ENCODE measurements at regions not wholly inside any gene's neighbourhood (a gene's known extent, or its start where the extent isn't known, plus 50 kb on each side); places are given as distances from the start of the nearest gene placed in this dataset.

DNA sequence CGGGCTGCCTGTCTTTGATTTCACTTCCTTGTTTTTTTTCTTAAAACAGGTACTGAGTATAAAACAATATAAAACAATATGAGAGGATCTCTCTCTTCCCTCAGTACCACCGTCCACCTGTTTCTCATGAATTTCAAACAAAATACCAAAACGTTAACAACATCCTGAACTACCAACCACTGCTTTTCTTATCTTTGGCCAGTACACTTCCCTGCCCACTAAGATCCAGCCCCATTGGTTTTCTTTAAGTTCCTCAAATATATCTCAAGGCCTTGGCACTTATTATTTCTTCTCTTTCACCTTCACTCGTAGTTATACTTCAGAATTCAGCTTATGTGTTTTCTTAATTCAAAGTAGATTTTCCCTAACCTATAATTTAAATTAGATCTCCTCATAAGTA is 370.2 kb upstream of the GRIA3 start:
- H3K4me1 ChIP-seq (ENCODE audit: low read length): no peaks in the 10 kb centered on the region
- H3F3A ChIP-seq (ENCODE audit: insufficient read depth, low read length): no peaks in the 10 kb centered on the region
- no peak overlapping the region for H3K27ac ChIP-seq (ENCODE audit: low read length)
- no peaks in the 10 kb centered on the region for H3K27me3 ChIP-seq (replicated peaks; ENCODE audit: insufficient read depth, low read length)
- H3K36me3 ChIP-seq (replicated peaks; ENCODE audit: insufficient read depth, low read length): no peaks in the 10 kb centered on the region
- no peak for DNase-seq
- no peaks in the 10 kb centered on the region for H3K9me2 ChIP-seq (replicated peaks; ENCODE audit: insufficient read depth, low read length)
- H4K20me1 ChIP-seq (ENCODE audit: insufficient read depth, low read length): no peaks in the 10 kb centered on the region
- no peaks in the 10 kb centered on the region for H3K9me3 ChIP-seq (replicated peaks; ENCODE audit: insufficient read depth, low read length)
- no peaks in the 10 kb centered on the region for H3K79me2 ChIP-seq (ENCODE audit: low read length)
- TF ChIP-seq EZH2phosphoT487 (IDR thresholded peaks at IDR 0.05; ENCODE audit: low read length): no peak
- TF ChIP-seq EZH2 (optimal IDR thresholded peaks at IDR 0.05; ENCODE audit: low read depth, low read length): no peak
- TF ChIP-seq, protein P1, sequence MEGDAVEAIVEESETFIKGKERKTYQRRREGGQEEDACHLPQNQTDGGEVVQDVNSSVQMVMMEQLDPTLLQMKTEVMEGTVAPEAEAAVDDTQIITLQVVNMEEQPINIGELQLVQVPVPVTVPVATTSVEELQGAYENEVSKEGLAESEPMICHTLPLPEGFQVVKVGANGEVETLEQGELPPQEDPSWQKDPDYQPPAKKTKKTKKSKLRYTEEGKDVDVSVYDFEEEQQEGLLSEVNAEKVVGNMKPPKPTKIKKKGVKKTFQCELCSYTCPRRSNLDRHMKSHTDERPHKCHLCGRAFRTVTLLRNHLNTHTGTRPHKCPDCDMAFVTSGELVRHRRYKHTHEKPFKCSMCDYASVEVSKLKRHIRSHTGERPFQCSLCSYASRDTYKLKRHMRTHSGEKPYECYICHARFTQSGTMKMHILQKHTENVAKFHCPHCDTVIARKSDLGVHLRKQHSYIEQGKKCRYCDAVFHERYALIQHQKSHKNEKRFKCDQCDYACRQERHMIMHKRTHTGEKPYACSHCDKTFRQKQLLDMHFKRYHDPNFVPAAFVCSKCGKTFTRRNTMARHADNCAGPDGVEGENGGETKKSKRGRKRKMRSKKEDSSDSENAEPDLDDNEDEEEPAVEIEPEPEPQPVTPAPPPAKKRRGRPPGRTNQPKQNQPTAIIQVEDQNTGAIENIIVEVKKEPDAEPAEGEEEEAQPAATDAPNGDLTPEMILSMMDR (IDR thresholded peaks at IDR 0.05; ENCODE audit: low read length): no peak
- H3K4me2 ChIP-seq (ENCODE audit: low read depth, low read length): no peak overlapping the region
- H3K4me3 ChIP-seq (ENCODE audit: low read length): no peak overlapping the region
- H3K9ac ChIP-seq (ENCODE audit: low read length): no peak overlapping the region
- H2AFZ ChIP-seq (ENCODE audit: low read length): no peak overlapping the region

GRCh38 chrX:122816288-122816687 is 367.8 kb upstream of the GRIA3 start:
- no peak for TF ChIP-seq EZH2 (optimal IDR thresholded peaks at IDR 0.05; ENCODE audit: low read depth, low read length)
- TF ChIP-seq, protein P1 (IDR thresholded peaks at IDR 0.05; ENCODE audit: low read length): no peak
- TF ChIP-seq EZH2phosphoT487 (IDR thresholded peaks at IDR 0.05; ENCODE audit: low read length): no peak
- Histone ChIP-seq H3K4me1 (ENCODE audit: low read length) (no peaks in the 10 kb centered on the region), H3K36me3 (replicated peaks; ENCODE audit: insufficient read depth, low read length) (no peaks in the 10 kb centered on the region), H3K9me2 (replicated peaks; ENCODE audit: insufficient read depth, low read length) (no peaks in the 10 kb centered on the region), H2AFZ (ENCODE audit: low read length) (no peak overlapping the region), H3K9me3 (replicated peaks; ENCODE audit: insufficient read depth, low read length) (no peaks in the 10 kb centered on the region), H3K27me3 (replicated peaks; ENCODE audit: insufficient read depth, low read length) (no peaks in the 10 kb centered on the region), H3K79me2 (ENCODE audit: low read length) (no peaks in the 10 kb centered on the region), H3K9ac (ENCODE audit: low read length) (no peak overlapping the region), H3K4me2 (ENCODE audit: low read depth, low read length) (no peak overlapping the region), H3K4me3 (ENCODE audit: low read length) (no peak overlapping the region), H3K27ac (ENCODE audit: low read length) (no peak overlapping the region), H3F3A (ENCODE audit: insufficient read depth, low read length) (no peaks in the 10 kb centered on the region), H4K20me1 (ENCODE audit: insufficient read depth, low read length) (no peaks in the 10 kb centered on the region)
- DNase-seq: no peak

GRCh38 chrX:122817321-122817955 is 366.6 kb upstream of the GRIA3 start:
- no peaks in the 10 kb centered on the region for H3K9me3 ChIP-seq (replicated peaks; ENCODE audit: insufficient read depth, low read length)
- no peaks in the 10 kb centered on the region for H3K79me2 ChIP-seq (ENCODE audit: low read length)
- no peak overlapping the region for H3K4me3 ChIP-seq (ENCODE audit: low read length)
- H2AFZ ChIP-seq (ENCODE audit: low read length): no peak overlapping the region
- H3K4me1 ChIP-seq (ENCODE audit: low read length): no peaks in the 10 kb centered on the region
- DNase-seq: no peak
- no peaks in the 10 kb centered on the region for H3K9me2 ChIP-seq (replicated peaks; ENCODE audit: insufficient read depth, low read length)
- no peaks in the 10 kb centered on the region for H3F3A ChIP-seq (ENCODE audit: insufficient read depth, low read length)
- H4K20me1 ChIP-seq (ENCODE audit: insufficient read depth, low read length): no peaks in the 10 kb centered on the region
- no peaks in the 10 kb centered on the region for H3K36me3 ChIP-seq (replicated peaks; ENCODE audit: insufficient read depth, low read length)
- TF ChIP-seq EZH2 (optimal IDR thresholded peaks at IDR 0.05; ENCODE audit: low read depth, low read length) (no peak), EZH2phosphoT487 (IDR thresholded peaks at IDR 0.05; ENCODE audit: low read length) (no peak)
- TF ChIP-seq, protein P1 (IDR thresholded peaks at IDR 0.05; ENCODE audit: low read length): no peak
- H3K4me2 ChIP-seq (ENCODE audit: low read depth, low read length): no peak overlapping the region
- no peak overlapping the region for H3K9ac ChIP-seq (ENCODE audit: low read length)
- no peak overlapping the region for H3K27ac ChIP-seq (ENCODE audit: low read length)
- no peaks in the 10 kb centered on the region for H3K27me3 ChIP-seq (replicated peaks; ENCODE audit: insufficient read depth, low read length)
